IMR-90 (cell line): ENCODE measurements at regions not wholly inside any gene's neighbourhood (a gene's known extent, or its start where the extent isn't known, plus 50 kb on each side); places are given as distances from the start of the nearest gene placed in this dataset.

Source experiments
- BHLHE40 ChIP-seq: fragments of 150-350 bp; IDR thresholded peaks from 2 replicates; pipeline ENCODE4 v1.6.1; 2016; ENCODE audit warnings: mild to moderate bottlenecking, low read depth, low read length
- CEBPB ChIP-seq: IDR thresholded peaks from 2 replicates; pipeline ENCODE4 v1.6.1; 2012; ENCODE audit warnings: low read depth, low read length, improper control_type of control experiment
- FOS ChIP-seq: fragments of 150-350 bp; IDR thresholded peaks from 2 replicates; pipeline ENCODE4 v1.6.1; 2016; ENCODE audit warnings: low read depth, low read length
- MAFK ChIP-seq: IDR thresholded peaks from 2 replicates; pipeline ENCODE4 v1.6.1; 2012; ENCODE audit warnings: low read depth, low read length, improper control_type of control experiment
- MAZ ChIP-seq: IDR thresholded peaks from 2 replicates; pipeline ENCODE4 v1.6.1; 2012; ENCODE audit warnings: low read depth, mild to moderate bottlenecking, low read length, improper control_type of control experiment, moderate library complexity, borderline replicate concordance
- MXI1 ChIP-seq: IDR thresholded peaks from 2 replicates; pipeline ENCODE4 v1.6.1; 2012; ENCODE audit warnings: low read depth, mild to moderate bottlenecking, low read length, moderate library complexity, borderline replicate concordance
- NFE2L2 ChIP-seq: fragments of 150-350 bp; IDR thresholded peaks from 2 replicates; pipeline ENCODE4 v1.6.1; 2016; ENCODE audit warnings: low read depth, mild to moderate bottlenecking, low read length
- POLR2A ChIP-seq: IDR thresholded peaks from 2 replicates; pipeline ENCODE4 v1.6.1; 2012; ENCODE audit warnings: mild to moderate bottlenecking, low read depth, low read length
- RCOR1 ChIP-seq: IDR thresholded peaks from 2 replicates; pipeline ENCODE4 v1.6.1; 2012; ENCODE audit warnings: mild to moderate bottlenecking, low read length, improper control_type of control experiment; ENCODE audit not compliant: insufficient replicate concordance
- RFX5 ChIP-seq: IDR thresholded peaks from 2 replicates; pipeline ENCODE4 v1.8.0; 2012; ENCODE audit warnings: low read depth, mild to moderate bottlenecking, low read length, moderate library complexity
- SMC3 ChIP-seq: fragments of 150-350 bp; IDR thresholded peaks from 2 replicates; pipeline ENCODE4 v1.6.1; 2016; ENCODE audit warnings: low read depth, mild to moderate bottlenecking, antibody characterized with exemption, low read length, moderate library complexity
- TF ChIP-seq, protein P1 (sequence below): conservative IDR thresholded peaks from 2 replicates; pipeline ENCODE4 v1.5.1; 2012; ENCODE audit warnings: mild to moderate bottlenecking, low read depth, low read length, improper control_type of control experiment
- TF ChIP-seq, protein P2 (sequence below): fragments of 150-350 bp; IDR thresholded peaks from 2 replicates; pipeline ENCODE4 v1.6.1; 2016; ENCODE audit warnings: low read depth, mild to moderate bottlenecking, low read length, moderate library complexity, borderline replicate concordance

DNA sequence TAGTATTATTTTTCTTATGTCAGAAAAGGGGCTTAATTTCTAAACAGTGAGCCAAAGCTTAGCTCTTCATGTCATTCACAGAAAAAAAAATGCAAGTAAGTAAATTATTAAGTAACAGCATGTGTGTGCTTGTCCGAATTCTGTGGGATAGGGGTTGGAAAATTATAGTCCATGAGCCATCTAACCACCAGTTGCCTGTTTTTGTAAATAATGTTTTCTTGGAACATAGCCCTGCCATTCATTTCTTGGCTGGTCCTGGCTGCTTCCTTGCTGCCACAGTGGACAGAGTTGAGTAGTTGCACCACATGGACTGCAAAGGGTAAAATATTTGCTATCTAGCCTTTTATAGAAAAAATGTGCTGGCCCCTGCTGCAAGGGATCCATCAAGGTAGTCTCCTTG, 513.7 kb upstream of the WWC1 start:
- TF ChIP-seq, protein P1, sequence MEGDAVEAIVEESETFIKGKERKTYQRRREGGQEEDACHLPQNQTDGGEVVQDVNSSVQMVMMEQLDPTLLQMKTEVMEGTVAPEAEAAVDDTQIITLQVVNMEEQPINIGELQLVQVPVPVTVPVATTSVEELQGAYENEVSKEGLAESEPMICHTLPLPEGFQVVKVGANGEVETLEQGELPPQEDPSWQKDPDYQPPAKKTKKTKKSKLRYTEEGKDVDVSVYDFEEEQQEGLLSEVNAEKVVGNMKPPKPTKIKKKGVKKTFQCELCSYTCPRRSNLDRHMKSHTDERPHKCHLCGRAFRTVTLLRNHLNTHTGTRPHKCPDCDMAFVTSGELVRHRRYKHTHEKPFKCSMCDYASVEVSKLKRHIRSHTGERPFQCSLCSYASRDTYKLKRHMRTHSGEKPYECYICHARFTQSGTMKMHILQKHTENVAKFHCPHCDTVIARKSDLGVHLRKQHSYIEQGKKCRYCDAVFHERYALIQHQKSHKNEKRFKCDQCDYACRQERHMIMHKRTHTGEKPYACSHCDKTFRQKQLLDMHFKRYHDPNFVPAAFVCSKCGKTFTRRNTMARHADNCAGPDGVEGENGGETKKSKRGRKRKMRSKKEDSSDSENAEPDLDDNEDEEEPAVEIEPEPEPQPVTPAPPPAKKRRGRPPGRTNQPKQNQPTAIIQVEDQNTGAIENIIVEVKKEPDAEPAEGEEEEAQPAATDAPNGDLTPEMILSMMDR = no peak
- TF ChIP-seq RCOR1 (no peak), MXI1 (no peak), FOS (no peak), NFE2L2 (no peak), SMC3 (no peak), POLR2A (no peak), RFX5 (no peak), BHLHE40 (no peak), MAFK (no peak), MAZ (no peak), CEBPB (no peak)
- TF ChIP-seq, protein P2, sequence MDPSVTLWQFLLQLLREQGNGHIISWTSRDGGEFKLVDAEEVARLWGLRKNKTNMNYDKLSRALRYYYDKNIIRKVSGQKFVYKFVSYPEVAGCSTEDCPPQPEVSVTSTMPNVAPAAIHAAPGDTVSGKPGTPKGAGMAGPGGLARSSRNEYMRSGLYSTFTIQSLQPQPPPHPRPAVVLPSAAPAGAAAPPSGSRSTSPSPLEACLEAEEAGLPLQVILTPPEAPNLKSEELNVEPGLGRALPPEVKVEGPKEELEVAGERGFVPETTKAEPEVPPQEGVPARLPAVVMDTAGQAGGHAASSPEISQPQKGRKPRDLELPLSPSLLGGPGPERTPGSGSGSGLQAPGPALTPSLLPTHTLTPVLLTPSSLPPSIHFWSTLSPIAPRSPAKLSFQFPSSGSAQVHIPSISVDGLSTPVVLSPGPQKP = no peak
